ENCODE measurements at regions not wholly inside any gene's neighbourhood (a gene's known extent, or its start where the extent isn't known, plus 50 kb on each side); places are given as distances from the start of the nearest gene placed in this dataset.

- Histone ChIP-seq H3K9me3 (replicated peaks; ENCODE audit: control insufficient read depth, insufficient read depth, low read depth, low read length) (no peaks in the 10 kb centered on the region), H3K79me2 (ENCODE audit: control insufficient read depth, insufficient read depth, low read length) (no peaks in the 10 kb centered on the region), H3K9me1 (ENCODE audit: control insufficient read depth, insufficient read depth, low read length) (no peaks in the 10 kb centered on the region), H3K4me1 (replicated peaks in 1 of 2; ENCODE audit: control insufficient read depth in 2 of 2, insufficient read depth in 2 of 2, low read length in 2 of 2) (no peaks in the 10 kb centered on the region), H3K4me2 (ENCODE audit: insufficient read depth, low read length) (no peak overlapping the region), H4K20me1 (replicated peaks; ENCODE audit: control insufficient read depth, insufficient read depth, low read length) (no peaks in the 10 kb centered on the region), H3K27ac (ENCODE audit: extremely low read depth, low read depth, low read length) (no peak overlapping the region), H3K4me3 (no peak overlapping the region), H3K27me3 (ENCODE audit: control insufficient read depth in 2 of 2, insufficient read depth in 2 of 2, low read length in 2 of 2) (no peaks in the 10 kb centered on the region), H3K36me3 (ENCODE audit: control insufficient read depth, insufficient read depth, low read length) (no peaks in the 10 kb centered on the region), H2AFZ (ENCODE audit: low read depth, low read length) (no peak overlapping the region), H3K9ac (ENCODE audit: insufficient read depth in 1 of 2, low read depth in 2 of 2, low read length in 2 of 2) (no peak overlapping the region)
- in situ Hi-C loops (cut with MboI): no loop called here
- intact Hi-C loops (cut with micrococcal nuclease): no loop called here
- no peak for TF ChIP-seq SIRT6 (IDR thresholded peaks at IDR 0.05; ENCODE audit: low read depth, low read length)
- no peak for TF ChIP-seq CBX2 (IDR thresholded peaks at IDR 0.05; ENCODE audit: insufficient read depth, low read length, poor library complexity, severe bottlenecking)
- no peak for TF ChIP-seq CTCF (IDR thresholded peaks at IDR 0.05 in 2 of 3, conservative IDR thresholded peaks at IDR 0.05 in 1 of 3; ENCODE audit: insufficient read depth in 2 of 3, low read depth in 1 of 3, low read length in 3 of 3)
- TF ChIP-seq PML (IDR thresholded peaks at IDR 0.05; ENCODE audit: low read length): no peak
- TF ChIP-seq FOXJ3 (CRISPR knock-in tag; IDR thresholded peaks at IDR 0.05): no peak
- ATAC-seq: no peak
- BruUV-seq (replicated peaks): no TSS peak
- no peak for DNase-seq (ENCODE audit: extremely low read depth in 1 of 4, low spot score in 3 of 4)
- WGBS (ENCODE audit: insufficient coverage, low coverage, missing lambda C conversion rate): 3% methylated on average over 7 of the region's 7 CpGs
- POLR2A ChIA-PET: interaction anchor here (0.7 kb wide), 1 partner anchor 546 kb away, joined by 3 read pairs; no protein-coding TSS in a partner anchor
- CTCF ChIA-PET (ENCODE audit: low intra/inter-chr PET ratio): no interaction called here
- FAIRE-seq: no peak
Measured at GRCh38 chr2:84217456-84217855, 241.6 kb downstream of the SUCLG1 start.
